ENCODE measurements at regions not wholly inside any gene's neighbourhood (a gene's known extent, or its start where the extent isn't known, plus 50 kb on each side); places are given as distances from the start of the nearest gene placed in this dataset.

- TF ChIP-seq CTCF (IDR thresholded peaks at IDR 0.05; ENCODE audit: borderline replicate concordance, extremely low read depth, low read length, poor library complexity, severe bottlenecking): peak; percentile 57
- TF ChIP-seq EZH2 (IDR thresholded peaks at IDR 0.05; ENCODE audit: borderline replicate concordance, low read depth, low read length, severe bottlenecking): no peak
Observed at GRCh38 chr14:83071888-83072501, 1538.3 kb upstream of the SEL1L start.

All from DND-41 (cell line).